ENCODE measurements at regions not wholly inside any gene's neighbourhood (a gene's known extent, or its start where the extent isn't known, plus 50 kb on each side); places are given as distances from the start of the nearest gene placed in this dataset.

- TF ChIP-seq EZH2 (IDR thresholded peaks at IDR 0.05; ENCODE audit: borderline replicate concordance, low read depth, low read length, severe bottlenecking), result no peak
- TF ChIP-seq GATA2 (IDR thresholded peaks at IDR 0.05; ENCODE audit: insufficient read depth, insufficient read length, low read depth, low read length), result no peak
These were observed 105.8 kb downstream of the SOX1 start for GRCh38 chr13:112172641-112173251.
